ENCODE measurements at regions not wholly inside any gene's neighbourhood (a gene's known extent, or its start where the extent isn't known, plus 50 kb on each side); places are given as distances from the start of the nearest gene placed in this dataset.

- no peak for TF ChIP-seq CTCF (IDR thresholded peaks at IDR 0.05 in 2 of 3, conservative IDR thresholded peaks at IDR 0.05 in 1 of 3; ENCODE audit: borderline replicate concordance in 1 of 3, insufficient read depth in 1 of 3, low read depth in 2 of 3, low read length in 2 of 3)
- TF ChIP-seq ATF3 (IDR thresholded peaks at IDR 0.05): no peak
- no peak for TF ChIP-seq ZBTB33 (IDR thresholded peaks at IDR 0.05; ENCODE audit: extremely low read depth, insufficient replicate concordance, low read length)
Observed at GRCh38 chr5:123778641-123779040, 266.7 kb downstream of the CSNK1G3 start (continued).

- ChIA-PET RAD21 (ENCODE audit: low non-redundant PET in 1 of 2, low total read pairs in 2 of 2, uncharacterized antibody in 2 of 2, unreplicated experiment in 2 of 2) (no interaction called here), POLR2A (no interaction called here), CTCF (interaction anchor here (0.6 kb wide), 1 partner anchor 21 kb away, joined by 3 read pairs; no protein-coding TSS in a partner anchor)
- no peak overlapping the region for H3K27ac ChIP-seq (ENCODE audit: low read depth, low read length)
- H3K36me3 ChIP-seq (ENCODE audit: control insufficient read depth in 1 of 2, insufficient read depth in 2 of 2, low read length in 2 of 2): no peaks in the 10 kb centered on the region
- no peak for ATAC-seq
- no peaks in the 10 kb centered on the region for H4K20me1 ChIP-seq (ENCODE audit: insufficient read depth)
- no peak overlapping the region for H3K9ac ChIP-seq (ENCODE audit: low read length)
- H3K4me3 ChIP-seq (replicated peaks in 1 of 2; ENCODE audit: low read depth in 1 of 2, low read length in 2 of 2): no peak overlapping the region
- H2AFZ ChIP-seq (ENCODE audit: low read depth, low read length, poor library complexity, severe bottlenecking): no peak overlapping the region
- H3K27me3 ChIP-seq (ENCODE audit: insufficient read depth, low read length): no peaks in the 10 kb centered on the region
- intact Hi-C loops (cut with micrococcal nuclease): no loop called here
- H3K9me2 ChIP-seq (ENCODE audit: insufficient read depth): no peaks in the 10 kb centered on the region
- DNase-seq (ENCODE audit: low read depth, low spot score): no peak
- H3K9me3 ChIP-seq (ENCODE audit: control insufficient read depth in 1 of 2, insufficient read depth in 1 of 2, low read depth in 1 of 2, low read length in 2 of 2): no peaks in the 10 kb centered on the region
- no peak for TF ChIP-seq ELF1 (IDR thresholded peaks at IDR 0.05; ENCODE audit: borderline replicate concordance, low read depth)
- TF ChIP-seq, protein P1, sequence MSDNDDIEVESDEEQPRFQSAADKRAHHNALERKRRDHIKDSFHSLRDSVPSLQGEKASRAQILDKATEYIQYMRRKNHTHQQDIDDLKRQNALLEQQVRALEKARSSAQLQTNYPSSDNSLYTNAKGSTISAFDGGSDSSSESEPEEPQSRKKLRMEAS (IDR thresholded peaks at IDR 0.05): no peak
- no peak for TF ChIP-seq ATF3 (IDR thresholded peaks at IDR 0.05)
- no peak for TF ChIP-seq EZH2phosphoT487 (IDR thresholded peaks at IDR 0.05; ENCODE audit: borderline replicate concordance)
- TF ChIP-seq JUND (IDR thresholded peaks at IDR 0.05): no peak
- no peak for TF ChIP-seq CBX3 (IDR thresholded peaks at IDR 0.05; ENCODE audit: low read depth)
- no peak for TF ChIP-seq SP1 (IDR thresholded peaks at IDR 0.05; ENCODE audit: low read depth)
- TF ChIP-seq RAD21 (IDR thresholded peaks at IDR 0.05; ENCODE audit: low read depth): no peak
- TF ChIP-seq SIN3A (IDR thresholded peaks at IDR 0.05; ENCODE audit: low read depth): no peak
- no peak for TF ChIP-seq YY1 (IDR thresholded peaks at IDR 0.05; ENCODE audit: extremely low read depth, insufficient replicate concordance, low read depth, low read length)
- TF ChIP-seq EGR1 (IDR thresholded peaks at IDR 0.05; ENCODE audit: low read depth): no peak
- TF ChIP-seq, protein P2, sequence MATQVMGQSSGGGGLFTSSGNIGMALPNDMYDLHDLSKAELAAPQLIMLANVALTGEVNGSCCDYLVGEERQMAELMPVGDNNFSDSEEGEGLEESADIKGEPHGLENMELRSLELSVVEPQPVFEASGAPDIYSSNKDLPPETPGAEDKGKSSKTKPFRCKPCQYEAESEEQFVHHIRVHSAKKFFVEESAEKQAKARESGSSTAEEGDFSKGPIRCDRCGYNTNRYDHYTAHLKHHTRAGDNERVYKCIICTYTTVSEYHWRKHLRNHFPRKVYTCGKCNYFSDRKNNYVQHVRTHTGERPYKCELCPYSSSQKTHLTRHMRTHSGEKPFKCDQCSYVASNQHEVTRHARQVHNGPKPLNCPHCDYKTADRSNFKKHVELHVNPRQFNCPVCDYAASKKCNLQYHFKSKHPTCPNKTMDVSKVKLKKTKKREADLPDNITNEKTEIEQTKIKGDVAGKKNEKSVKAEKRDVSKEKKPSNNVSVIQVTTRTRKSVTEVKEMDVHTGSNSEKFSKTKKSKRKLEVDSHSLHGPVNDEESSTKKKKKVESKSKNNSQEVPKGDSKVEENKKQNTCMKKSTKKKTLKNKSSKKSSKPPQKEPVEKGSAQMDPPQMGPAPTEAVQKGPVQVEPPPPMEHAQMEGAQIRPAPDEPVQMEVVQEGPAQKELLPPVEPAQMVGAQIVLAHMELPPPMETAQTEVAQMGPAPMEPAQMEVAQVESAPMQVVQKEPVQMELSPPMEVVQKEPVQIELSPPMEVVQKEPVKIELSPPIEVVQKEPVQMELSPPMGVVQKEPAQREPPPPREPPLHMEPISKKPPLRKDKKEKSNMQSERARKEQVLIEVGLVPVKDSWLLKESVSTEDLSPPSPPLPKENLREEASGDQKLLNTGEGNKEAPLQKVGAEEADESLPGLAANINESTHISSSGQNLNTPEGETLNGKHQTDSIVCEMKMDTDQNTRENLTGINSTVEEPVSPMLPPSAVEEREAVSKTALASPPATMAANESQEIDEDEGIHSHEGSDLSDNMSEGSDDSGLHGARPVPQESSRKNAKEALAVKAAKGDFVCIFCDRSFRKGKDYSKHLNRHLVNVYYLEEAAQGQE (IDR thresholded peaks at IDR 0.05; ENCODE audit: low read depth): no peak
- TF ChIP-seq ZNF274 (IDR thresholded peaks at IDR 0.05; ENCODE audit: low read depth, low read length): no peak
- BruUV-seq (replicated peaks): no TSS peak
- no peaks in the 10 kb centered on the region for H3K4me1 ChIP-seq (ENCODE audit: control insufficient read depth in 1 of 2, insufficient read depth in 2 of 2, low read length in 2 of 2)
- no peaks in the 10 kb centered on the region for H3K79me2 ChIP-seq (ENCODE audit: insufficient read depth, low read length)
- no peak overlapping the region for H3K4me2 ChIP-seq (ENCODE audit: low read length)
Observed at GRCh38 chr5:123776761-123777160, 264.8 kb downstream of the CSNK1G3 start.

Measured in HCT116 (cell line).